Fibroblast of pulmonary artery (primary cell): ENCODE measurements at regions not wholly inside any gene's neighbourhood (a gene's known extent, or its start where the extent isn't known, plus 50 kb on each side); places are given as distances from the start of the nearest gene placed in this dataset.
"Not testable (repeated sequence)": the region's sequence is repeated elsewhere in the genome, so short reads cannot be mapped to it uniquely, and the experiment has no call there.

ENCODE experiments used
- DNase-seq: peaks from one replicate; pipeline ENCODE4 v3.0.0-alpha.2; 2010; ENCODE audit warnings: low read depth
- H3K4me3 ChIP-seq: replicated peaks from 2 replicates; pipeline ENCODE4 v1.5.1; 2011; ENCODE audit warnings: low read depth, mild to moderate bottlenecking, control low read depth, low read length, moderate library complexity
- TF ChIP-seq, protein P1 (sequence below): IDR thresholded peaks from 2 replicates; pipeline ENCODE4 v1.5.1; 2011; ENCODE audit warnings: mild to moderate bottlenecking, control low read depth, low read length, inconsistent platforms; ENCODE audit errors: missing control alignments

DNA sequence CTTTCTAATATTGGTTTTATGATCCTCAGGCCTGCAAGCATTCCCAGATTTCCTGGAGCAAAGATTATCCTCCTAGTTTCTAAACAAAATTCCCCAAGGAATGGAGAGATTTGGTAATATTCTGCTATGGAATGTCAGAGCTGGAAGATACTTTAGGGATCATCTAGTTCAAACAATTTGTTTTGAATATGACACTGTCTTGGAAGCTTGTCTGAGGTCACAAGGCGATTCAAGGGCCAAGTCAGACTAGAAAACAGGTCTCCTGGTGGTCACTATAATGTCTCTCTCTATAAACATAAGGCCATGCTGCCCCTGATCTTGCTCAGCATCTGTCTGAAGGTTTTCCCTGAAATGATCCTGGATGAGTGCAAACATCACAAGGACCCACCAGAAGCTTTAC is 143.4 kb upstream of the BCL6 start:
- no peak overlapping the region for H3K4me3 ChIP-seq
- DNase-seq = no peak
- TF ChIP-seq, protein P1, sequence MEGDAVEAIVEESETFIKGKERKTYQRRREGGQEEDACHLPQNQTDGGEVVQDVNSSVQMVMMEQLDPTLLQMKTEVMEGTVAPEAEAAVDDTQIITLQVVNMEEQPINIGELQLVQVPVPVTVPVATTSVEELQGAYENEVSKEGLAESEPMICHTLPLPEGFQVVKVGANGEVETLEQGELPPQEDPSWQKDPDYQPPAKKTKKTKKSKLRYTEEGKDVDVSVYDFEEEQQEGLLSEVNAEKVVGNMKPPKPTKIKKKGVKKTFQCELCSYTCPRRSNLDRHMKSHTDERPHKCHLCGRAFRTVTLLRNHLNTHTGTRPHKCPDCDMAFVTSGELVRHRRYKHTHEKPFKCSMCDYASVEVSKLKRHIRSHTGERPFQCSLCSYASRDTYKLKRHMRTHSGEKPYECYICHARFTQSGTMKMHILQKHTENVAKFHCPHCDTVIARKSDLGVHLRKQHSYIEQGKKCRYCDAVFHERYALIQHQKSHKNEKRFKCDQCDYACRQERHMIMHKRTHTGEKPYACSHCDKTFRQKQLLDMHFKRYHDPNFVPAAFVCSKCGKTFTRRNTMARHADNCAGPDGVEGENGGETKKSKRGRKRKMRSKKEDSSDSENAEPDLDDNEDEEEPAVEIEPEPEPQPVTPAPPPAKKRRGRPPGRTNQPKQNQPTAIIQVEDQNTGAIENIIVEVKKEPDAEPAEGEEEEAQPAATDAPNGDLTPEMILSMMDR = no peak

DNA sequence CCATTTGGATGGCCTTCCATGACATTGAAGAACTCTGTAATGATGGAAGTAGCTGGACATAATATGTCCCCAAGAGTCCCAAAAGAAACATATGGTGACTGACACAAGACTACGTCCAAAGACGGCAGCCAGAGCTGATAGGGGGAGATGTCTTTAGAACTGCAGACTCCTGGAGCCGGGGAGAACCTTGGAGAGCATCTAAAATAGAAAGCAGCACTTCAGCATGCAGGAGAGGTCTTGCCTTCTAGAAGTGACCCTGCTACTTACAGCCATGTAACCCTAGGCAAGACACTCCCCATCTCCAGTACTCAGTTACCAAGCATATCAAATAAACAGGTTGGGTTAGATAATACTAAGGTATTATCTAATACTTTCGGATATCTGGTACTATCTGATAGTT is 143.8 kb upstream of the BCL6 start:
- DNase-seq = no peak
- no peak overlapping the region for H3K4me3 ChIP-seq
- TF ChIP-seq, protein P1 = no peak

DNA sequence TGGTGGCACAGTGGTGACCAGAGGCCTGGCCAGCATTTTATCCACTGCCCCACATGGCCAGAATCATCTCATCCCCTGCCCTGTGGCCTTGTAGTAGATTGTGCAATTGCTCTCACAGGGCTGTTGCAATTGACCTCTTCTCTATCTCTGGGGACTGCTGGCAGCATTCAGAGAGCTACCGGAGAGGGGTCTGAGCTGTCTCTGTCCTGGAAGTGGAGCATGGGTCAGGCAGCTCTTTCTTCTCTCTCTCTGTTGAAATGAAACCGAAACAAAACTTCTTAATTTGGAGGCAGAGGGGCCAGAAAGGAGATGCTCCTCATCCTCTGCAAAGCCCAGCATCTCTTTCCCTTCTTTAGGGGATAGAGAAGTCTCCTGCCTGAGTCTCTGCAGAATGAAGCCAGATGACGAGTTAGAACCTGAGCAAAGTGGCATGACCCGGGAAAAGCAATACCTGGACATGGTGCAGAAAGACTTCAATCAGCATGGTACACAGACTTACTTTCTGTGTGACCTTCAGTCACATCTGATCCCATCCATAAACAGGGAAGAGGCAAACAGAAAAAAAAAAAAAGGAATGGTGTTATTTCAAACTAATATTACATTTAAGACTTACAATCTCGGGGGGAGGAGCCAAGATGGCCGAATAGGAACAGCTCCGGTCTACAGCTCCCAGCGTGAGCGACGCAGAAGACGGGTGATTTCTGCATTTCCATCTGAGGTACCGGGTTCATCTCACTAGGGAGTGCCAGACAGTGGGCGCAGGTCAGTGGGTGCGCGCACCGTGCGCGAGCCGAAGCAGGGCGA is 144.5 kb upstream of the BCL6 start:
- no peak overlapping the region for H3K4me3 ChIP-seq
- TF ChIP-seq, protein P1 = no peak
- DNase-seq = peak; percentile 9

DNA sequence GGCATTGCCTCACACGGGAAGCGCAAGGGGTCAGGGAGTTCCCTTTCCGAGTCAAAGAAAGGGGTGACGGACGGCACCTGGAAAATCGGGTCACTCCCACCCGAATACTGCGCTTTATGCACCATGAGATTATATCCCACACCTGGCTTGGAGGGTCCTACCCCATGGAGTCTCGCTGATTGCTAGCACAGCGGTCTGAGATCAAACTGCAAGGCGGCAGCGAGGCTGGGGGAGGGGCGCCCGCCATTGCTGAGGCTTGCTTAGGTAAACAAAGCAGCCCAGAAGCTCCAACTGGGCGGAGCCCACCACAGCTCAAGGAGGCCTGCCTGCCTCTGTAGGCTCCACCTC is 145.1 kb upstream of the BCL6 start:
- H3K4me3 ChIP-seq, DNase-seq: not testable (repeated sequence)

DNA sequence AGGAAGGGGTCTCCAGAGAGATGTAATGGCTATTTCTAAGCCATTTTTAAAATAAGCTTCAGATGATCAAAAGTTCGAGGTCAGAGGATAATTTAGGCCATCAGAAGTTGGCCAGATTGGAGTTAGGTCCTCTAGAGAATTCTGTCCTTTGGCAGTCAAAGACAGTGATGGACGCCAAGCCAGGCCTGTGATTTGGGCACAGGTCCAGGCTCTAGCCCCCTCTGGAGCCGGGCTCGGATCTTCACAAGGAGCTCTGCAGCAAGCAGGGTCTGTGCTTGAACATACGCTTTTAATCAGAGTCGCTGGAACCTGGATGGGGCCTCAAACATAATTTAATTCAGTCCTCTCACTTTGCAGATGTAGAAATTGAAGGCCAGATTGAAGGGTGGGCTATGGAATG is 151.4 kb upstream of the BCL6 start:
- no peak for DNase-seq
- TF ChIP-seq, protein P1 = no peak
- no peak overlapping the region for H3K4me3 ChIP-seq

DNA sequence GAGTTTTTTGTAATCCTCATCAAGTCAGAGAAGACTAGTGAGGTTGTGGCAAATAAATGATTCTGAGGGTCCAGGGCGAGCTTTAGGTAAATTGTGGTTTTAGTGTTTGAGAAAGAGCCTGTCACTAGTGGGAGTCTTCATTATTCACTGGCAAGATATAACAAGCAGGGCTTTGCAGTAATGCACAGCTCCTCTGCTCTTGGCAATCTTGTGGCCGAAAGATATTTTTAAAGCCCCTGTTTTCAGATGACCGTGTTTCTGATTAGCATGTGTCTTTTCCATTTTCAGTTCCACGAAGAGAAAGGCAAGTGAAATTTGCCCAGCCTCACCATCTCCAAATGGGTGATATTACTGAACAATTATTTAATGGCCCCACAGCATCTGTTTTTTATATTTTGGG is 154.0 kb upstream of the BCL6 start:
- no peak for DNase-seq
- TF ChIP-seq, protein P1 = no peak
- no peak overlapping the region for H3K4me3 ChIP-seq

DNA sequence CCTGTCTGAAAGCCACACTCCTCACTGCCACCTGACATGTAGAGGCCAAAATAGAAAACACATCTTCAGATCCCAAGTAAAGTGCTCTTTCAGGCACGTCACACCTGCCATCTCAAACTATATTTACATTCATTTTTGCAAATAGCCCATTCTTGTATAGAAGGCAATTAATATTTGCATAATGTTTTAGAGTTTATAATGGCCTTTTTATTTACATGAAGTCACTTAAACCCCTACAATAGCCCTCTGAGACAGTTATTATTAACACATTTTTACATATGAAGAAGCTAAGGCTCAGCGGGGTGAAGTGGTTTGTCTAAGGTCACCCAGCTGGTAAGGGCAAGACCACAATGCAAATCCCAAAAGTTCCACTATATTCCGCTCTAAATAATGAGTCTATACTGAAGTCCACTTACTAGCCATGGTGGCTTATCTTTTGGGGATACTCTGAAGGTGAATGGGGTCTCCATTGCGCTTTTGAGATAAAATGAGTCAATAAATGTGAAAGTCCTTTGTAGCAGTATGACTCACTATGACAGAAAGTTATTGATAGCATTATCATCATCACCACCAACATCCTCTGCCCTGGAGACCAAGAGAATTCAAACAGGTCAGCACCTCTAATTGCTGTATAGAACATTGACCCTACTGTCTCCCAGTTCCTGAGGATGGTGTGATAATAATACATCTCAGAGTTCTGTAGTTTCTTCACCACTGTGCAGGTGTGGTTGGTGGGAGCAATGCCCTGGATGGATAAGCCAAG is 155.9 kb upstream of the BCL6 start:
- TF ChIP-seq, protein P1 = no peak
- H3K4me3 ChIP-seq = no peak overlapping the region
- no peak for DNase-seq
